ENCODE measurements at regions not wholly inside any gene's neighbourhood (a gene's known extent, or its start where the extent isn't known, plus 50 kb on each side); places are given as distances from the start of the nearest gene placed in this dataset.

GRCh38 chr3:150255413-150255812, 152.7 kb upstream of the TSC22D2 start:
- Histone ChIP-seq H3K18ac (ENCODE audit: insufficient read length, low read depth, low read length) (peak overlapping the region; percentile 9), H3K23me2 (ENCODE audit: insufficient read length, low read depth, low read length, poor library complexity, severe bottlenecking) (no peaks in the 10 kb centered on the region), H3K56ac (ENCODE audit: insufficient read length, low read depth, low read length) (no peak overlapping the region), H2AK5ac (ENCODE audit: insufficient read length, low read length) (no peak overlapping the region), H3K9me3 (ENCODE audit: control insufficient read depth, low read depth, low read length) (no peaks in the 10 kb centered on the region), H2BK5ac (ENCODE audit: insufficient read length, low read length) (no peak overlapping the region), H3K79me1 (ENCODE audit: insufficient read depth, low read depth, low read length, poor library complexity, severe bottlenecking) (no peaks in the 10 kb centered on the region), H3K27me3 (ENCODE audit: insufficient read depth, low read length) (no peaks in the 10 kb centered on the region), H3T11ph (ENCODE audit: low read length) (no peak overlapping the region), H2BK15ac (ENCODE audit: low read depth, low read length) (no peak overlapping the region), H3K23ac (ENCODE audit: insufficient read length, low read depth, low read length) (no peak overlapping the region), H3K4me2 (ENCODE audit: insufficient read depth, insufficient read length, low read length) (no peak overlapping the region), H3K27ac (ENCODE audit: insufficient read length, low read depth, low read length) (no peak overlapping the region), H4K5ac (ENCODE audit: insufficient read length, low read depth, low read length) (no peak overlapping the region), H2AFZ (ENCODE audit: low read length) (no peak overlapping the region), H3K4ac (ENCODE audit: low read depth, low read length) (no peak overlapping the region), H4K91ac (ENCODE audit: insufficient read length, low read depth, low read length) (no peak overlapping the region), H2BK12ac (ENCODE audit: insufficient read length, low read depth, low read length) (no peak overlapping the region), H2BK120ac (ENCODE audit: low read depth, low read length, poor library complexity, severe bottlenecking) (no peak overlapping the region), H3K4me1 (ENCODE audit: insufficient read depth, low read length) (no peaks in the 10 kb centered on the region), H2BK20ac (ENCODE audit: low read depth, low read length, poor library complexity, severe bottlenecking) (no peak overlapping the region), H4K8ac (replicated peaks; ENCODE audit: insufficient read length, low read depth, low read length) (no peak overlapping the region), H3K79me2 (ENCODE audit: insufficient read depth, low read length) (no peaks in the 10 kb centered on the region), H3K14ac (ENCODE audit: insufficient read depth, low read length) (no peak overlapping the region), H3K9ac (ENCODE audit: extremely low read depth, insufficient read length, low read length) (no peak overlapping the region), H4K20me1 (ENCODE audit: control insufficient read depth, insufficient read depth, insufficient read length) (no peaks in the 10 kb centered on the region)
- WGBS (ENCODE audit: extremely low coverage, insufficient read length, low lambda C conversion rate): no CpG with 5 or more reads among the region's 3 CpGs
- Mint-ChIP-seq H3K27ac (no peak overlapping the region), H3K4me3 (no peak overlapping the region), H3K36me3 (ENCODE audit: insufficient read depth in 1 of 3, low read depth in 3 of 3) (no peaks in the 10 kb centered on the region; a peak in 1 of 7 replicates), H3K9me3 (no peaks in the 10 kb centered on the region), H3K27me3 (ENCODE audit: low read depth) (no peaks in the 10 kb centered on the region), H3K4me1 (peaks cover 10% of the 10 kb centered on the region in 2 experiments)
- no peak for DNase-seq
- TF ChIP-seq CTCF (conservative IDR thresholded peaks at IDR 0.05): no peak
